T-helper 1 cell treated with Interleukin-12 subunit alpha and Interleukin-12 subunit beta and Interleukin-4 antibody, amounts not matched to agents 30 ng/mL and 1 ng/mL, for 36 hours (primary cell): ENCODE measurements at regions not wholly inside any gene's neighbourhood (a gene's known extent, or its start where the extent isn't known, plus 50 kb on each side); places are given as distances from the start of the nearest gene placed in this dataset.

Experiments used
- intact Hi-C: fragments of 100-400 bp; cut with micrococcal nuclease; formaldehyde crosslinking; loops from one replicate; pipeline ENCODE4 v1.15.1; 2024

GRCh38 chr12:102601621-102602020 lies 121.3 kb upstream of the IGF1 start:
- intact Hi-C loops: no loop called here

DNA sequence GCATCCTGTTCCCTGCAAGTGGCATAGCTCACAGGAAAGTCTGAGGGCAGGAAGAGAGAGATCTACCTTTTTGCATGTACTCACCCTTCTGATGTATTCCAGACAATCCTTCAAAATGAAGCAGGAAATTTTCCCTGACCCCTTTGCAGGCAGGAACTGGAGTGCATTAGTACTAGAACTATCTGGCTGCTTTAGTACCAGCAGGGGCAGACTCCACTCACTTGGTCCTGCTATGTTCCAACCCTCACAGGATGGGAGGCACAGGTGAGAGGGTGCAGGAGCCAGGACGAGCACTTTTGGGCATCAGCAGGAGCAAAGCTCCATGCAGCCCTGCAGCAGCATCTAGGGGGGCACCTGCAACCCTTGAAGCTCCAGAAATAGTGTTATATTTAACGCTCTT lies 116.3 kb upstream of the IGF1 start:
- intact Hi-C loops: no loop called here

DNA sequence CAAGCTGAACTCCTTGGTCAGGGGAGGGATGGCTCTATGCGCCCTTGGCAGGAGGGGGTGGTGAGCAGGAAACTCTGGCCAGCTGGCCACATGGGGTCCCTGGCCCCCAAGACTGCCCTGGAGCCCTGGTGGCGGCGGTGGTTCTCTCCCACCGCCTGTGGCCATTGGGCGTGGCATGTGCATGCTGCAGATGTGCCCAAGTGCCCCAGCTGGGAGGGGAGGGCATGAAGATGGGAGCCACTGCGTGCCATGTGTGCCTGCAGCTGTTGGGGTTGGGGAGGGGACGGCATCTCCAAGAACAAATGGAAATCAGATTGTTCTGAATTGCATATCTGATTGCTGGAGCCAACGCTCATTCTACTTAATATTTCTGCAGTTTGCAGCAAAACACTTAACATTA lies 115.7 kb upstream of the IGF1 start:
- intact Hi-C loops: no loop called here

- intact Hi-C loops: no loop called here
Measured at GRCh38 chr12:102595315-102595714, 115.0 kb upstream of the IGF1 start.

GRCh38 chr12:102593134-102593533 lies 112.8 kb upstream of the IGF1 start:
- intact Hi-C loops: no loop called here

- intact Hi-C loops: no loop called here
Measured at GRCh38 chr12:102592134-102592533, 111.8 kb upstream of the IGF1 start.

- intact Hi-C loops: no loop called here
Measured at GRCh38 chr12:102573237-102573636, 92.9 kb upstream of the IGF1 start.

- intact Hi-C loops: no loop called here
Measured at GRCh38 chr12:102571889-102572288, 91.5 kb upstream of the IGF1 start.

DNA sequence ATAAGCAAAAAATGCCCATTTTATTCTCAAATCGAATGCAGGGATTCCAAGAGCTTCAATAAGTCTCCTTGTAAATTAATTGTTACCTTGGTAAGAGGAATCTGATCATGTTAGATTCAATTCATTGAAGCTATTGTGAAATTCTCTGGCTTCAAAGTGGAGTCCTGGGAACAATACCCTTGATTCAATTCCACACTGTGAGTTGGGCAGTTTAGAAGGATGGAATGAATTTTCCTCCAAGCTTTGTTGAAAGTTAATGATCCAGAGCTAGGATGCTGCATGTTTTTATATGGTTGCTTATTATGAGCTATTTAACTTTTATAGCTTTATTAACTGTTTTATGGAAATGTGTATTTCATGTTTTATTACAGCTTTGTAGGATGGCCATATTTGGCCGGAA lies 89.9 kb upstream of the IGF1 start:
- intact Hi-C loops: no loop called here

- intact Hi-C loops: no loop called here
Measured at GRCh38 chr12:102569803-102570202, 89.4 kb upstream of the IGF1 start.

- intact Hi-C loops: no loop called here
Measured at GRCh38 chr12:102568276-102568675, 87.9 kb upstream of the IGF1 start.

- intact Hi-C loops: no loop called here
Measured at GRCh38 chr12:102567031-102567985, 86.9 kb upstream of the IGF1 start.

GRCh38 chr12:102565555-102565954 lies 85.2 kb upstream of the IGF1 start:
- intact Hi-C loops: no loop called here

DNA sequence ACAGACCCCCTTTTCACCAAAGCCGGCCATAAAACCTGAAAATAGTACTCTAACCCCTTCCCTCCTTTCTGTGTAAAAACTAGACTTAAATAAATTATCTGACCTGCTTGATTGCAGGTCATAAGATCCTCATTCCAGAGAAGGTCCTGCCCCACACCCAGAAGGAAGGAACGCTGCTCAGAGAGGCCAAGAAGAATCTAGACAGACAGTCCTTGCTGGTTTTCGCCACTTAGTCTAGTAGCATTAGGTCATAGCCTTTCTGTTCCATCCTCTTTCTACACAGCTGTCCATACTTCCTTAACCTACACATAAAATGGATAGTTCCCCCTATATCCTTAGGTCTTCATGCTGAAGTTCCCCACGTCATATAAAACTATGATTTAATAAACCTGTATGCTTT lies 83.7 kb upstream of the IGF1 start:
- intact Hi-C loops: no loop called here

- intact Hi-C loops: no loop called here
Measured at GRCh38 chr12:102562836-102563425, 82.6 kb upstream of the IGF1 start.

- intact Hi-C loops: no loop called here
Measured at GRCh38 chr12:102551186-102551585, 70.8 kb upstream of the IGF1 start.

- intact Hi-C loops: no loop called here
Measured at GRCh38 chr12:102549691-102550090, 69.3 kb upstream of the IGF1 start.

GRCh38 chr12:102548543-102548942 lies 68.2 kb upstream of the IGF1 start:
- intact Hi-C loops: no loop called here

GRCh38 chr12:102543494-102544485 lies 63.4 kb upstream of the IGF1 start:
- intact Hi-C loops: loop anchor here (1.0 to 5.0 kb wide), 4 partner anchors 242 to 606 kb away; no protein-coding TSS in a partner anchor

DNA sequence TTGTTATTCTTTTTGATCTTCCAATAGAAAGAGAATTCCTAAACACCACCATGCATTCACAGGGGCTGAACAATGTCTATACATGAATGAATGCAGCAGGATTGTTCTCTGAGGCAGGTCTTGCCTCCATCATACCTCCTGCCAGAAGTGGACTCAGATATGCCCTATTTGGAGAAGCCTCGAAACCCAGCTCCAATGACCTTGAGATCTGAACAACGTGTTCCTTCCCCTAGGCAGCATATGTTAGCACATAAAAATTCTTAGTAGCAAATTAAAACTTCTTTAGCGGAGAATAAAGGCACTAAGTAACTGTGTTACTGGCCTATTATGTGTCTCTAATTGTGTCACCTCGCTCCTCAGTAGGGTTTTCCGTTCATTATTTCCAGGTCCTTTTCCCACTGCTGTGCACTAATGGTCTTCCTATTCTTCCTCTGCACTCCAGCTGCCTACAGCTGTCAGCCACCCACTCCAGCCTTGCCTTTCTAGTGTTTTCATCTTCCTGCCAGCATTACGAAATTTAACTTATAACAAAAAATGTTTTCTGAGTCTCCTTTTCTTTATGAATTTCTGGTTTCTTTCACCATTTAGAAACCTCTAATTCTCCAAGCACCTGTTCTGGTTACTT lies 62.6 kb upstream of the IGF1 start:
- intact Hi-C loops: loop anchor here (1.0 to 5.0 kb wide), 4 partner anchors 242 to 606 kb away; no protein-coding TSS in a partner anchor

- intact Hi-C loops: loop anchor here (5.0 kb wide), 1 partner anchor 604 kb away; no protein-coding TSS in a partner anchor
Measured at GRCh38 chr12:102540815-102541385, 60.5 kb upstream of the IGF1 start.
